Activated CD4-positive, alpha-beta T cell treated with anti-CD3 and anti-CD28 coated beads, Interleukin-2, amount 10 ng/mL, durations not matched to agents 7 days and 5 days (primary cell): ENCODE measurements at regions not wholly inside any gene's neighbourhood (a gene's known extent, or its start where the extent isn't known, plus 50 kb on each side); places are given as distances from the start of the nearest gene placed in this dataset.
"Not testable (repeated sequence)": the region's sequence is repeated elsewhere in the genome, so short reads cannot be mapped to it uniquely, and the experiment has no call there.

Experiments used
- CTCF ChIA-PET: fragments of 350-600 bp; sonication (Branson Sonifier 250); formaldehyde crosslinking; loops from one replicate; lab custom pipeline; 2021; ENCODE audit warnings: antibody characterized with exemption; lab: Charles Lee
- POLR2A ChIA-PET: fragments of 350-600 bp; sonication (Branson Sonifier 250); formaldehyde crosslinking; loops from one replicate; lab custom pipeline; 2021; ENCODE audit warnings: antibody characterized with exemption; lab: Charles Lee
- DNase-seq: peaks from one replicate; pipeline ENCODE4 v3.0.0-alpha.2; 2020
- H3K27ac Mint-ChIP-seq: one replicate; pipeline ENCODE4 v1.8.0; 2021; ENCODE audit warnings: mild to moderate bottlenecking, moderate library complexity, mixed read lengths
- H3K27me3 Mint-ChIP-seq: one replicate; pipeline ENCODE4 v1.8.0; 2021; ENCODE audit warnings: mixed read lengths
- H3K36me3 Mint-ChIP-seq: one replicate; pipeline ENCODE4 v1.8.0; 2021; ENCODE audit warnings: low read depth, mixed read lengths
- H3K4me1 Mint-ChIP-seq: one replicate; pipeline ENCODE4 v1.8.0; 2021; ENCODE audit warnings: mixed read lengths
- H3K4me3 Mint-ChIP-seq: one replicate; pipeline ENCODE4 v1.8.0; 2021; ENCODE audit warnings: mild to moderate bottlenecking, moderate library complexity, mixed read lengths
- H3K9me3 Mint-ChIP-seq: one replicate; pipeline ENCODE4 v1.8.0; 2021; ENCODE audit warnings: mixed read lengths

DNA sequence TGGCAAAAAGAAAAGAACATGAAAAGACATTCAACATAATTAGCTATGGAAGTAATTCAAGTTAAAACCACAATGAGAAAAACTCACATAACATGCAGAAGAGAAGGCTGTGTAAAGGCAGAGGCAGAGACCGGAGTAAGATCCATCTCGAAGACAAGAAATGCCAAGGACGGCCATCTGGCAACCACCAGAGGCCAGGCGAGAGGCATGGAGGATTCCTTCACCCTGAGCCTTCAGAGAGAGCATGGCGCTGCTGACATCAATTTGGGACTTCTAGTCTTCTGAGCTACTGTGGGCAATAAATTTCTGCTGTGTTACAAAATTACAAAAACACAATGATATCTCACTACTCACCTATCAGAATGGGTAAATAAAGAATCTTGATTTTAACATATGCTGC lies 381.0 kb downstream of the TSHZ3 start:
- no peaks in the 10 kb centered on the region for H3K4me1 Mint-ChIP-seq
- H3K27ac Mint-ChIP-seq, result no peak overlapping the region
- no peaks in the 10 kb centered on the region for H3K27me3 Mint-ChIP-seq
- peaks cover 3% of the 10 kb centered on the region for H3K9me3 Mint-ChIP-seq
- ChIA-PET POLR2A (no interaction called here), CTCF (no interaction called here)
- H3K36me3 Mint-ChIP-seq, result no peaks in the 10 kb centered on the region
- no peak overlapping the region for H3K4me3 Mint-ChIP-seq
- DNase-seq, result no peak

DNA sequence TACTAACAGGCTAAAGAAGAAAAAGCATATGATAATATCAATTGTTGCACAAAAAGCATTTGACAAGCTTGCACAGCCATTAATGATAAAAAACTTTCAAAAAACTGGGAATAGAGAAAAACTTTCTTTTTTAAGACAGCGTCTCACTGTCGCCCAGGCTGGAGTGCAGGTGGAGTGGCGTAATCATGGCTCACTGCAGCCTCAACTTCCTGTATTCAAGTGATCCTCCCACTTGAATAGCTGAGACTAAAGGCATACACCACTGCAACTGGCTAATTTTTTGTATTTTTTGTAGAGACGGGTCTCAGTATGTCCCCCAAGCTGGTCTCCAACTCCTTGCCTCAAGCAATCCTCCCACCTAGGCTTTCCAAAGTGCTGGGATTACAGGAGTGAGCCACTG lies 382.8 kb downstream of the TSHZ3 start:
- ChIA-PET POLR2A (no interaction called here), CTCF (interaction anchor here (1.4 kb wide), 1 partner anchor 10 kb away, joined by 3 read pairs; no protein-coding TSS in a partner anchor)
- no peak overlapping the region for H3K27ac Mint-ChIP-seq
- H3K36me3 Mint-ChIP-seq, result no peaks in the 10 kb centered on the region
- H3K9me3 Mint-ChIP-seq, result peaks cover 4% of the 10 kb centered on the region
- H3K27me3 Mint-ChIP-seq, result no peaks in the 10 kb centered on the region
- DNase-seq, result no peak
- H3K4me3 Mint-ChIP-seq, result no peak overlapping the region
- H3K4me1 Mint-ChIP-seq, result no peaks in the 10 kb centered on the region

GRCh38 chr19:30959011-30959410 lies 390.2 kb downstream of the TSHZ3 start:
- POLR2A ChIA-PET, result no interaction called here
- CTCF ChIA-PET, result no interaction called here
- Mint-ChIP-seq H3K4me3 (no peak overlapping the region), H3K27me3 (no peaks in the 10 kb centered on the region), H3K36me3 (no peaks in the 10 kb centered on the region), H3K27ac (no peak overlapping the region), H3K4me1 (no peaks in the 10 kb centered on the region), H3K9me3 (peaks cover 4% of the 10 kb centered on the region)
- DNase-seq, result no peak

GRCh38 chr19:30955112-30956104 lies 393.8 kb downstream of the TSHZ3 start:
- Mint-ChIP-seq H3K4me1 (no peaks in the 10 kb centered on the region), H3K27me3 (peaks cover under 1% of the 10 kb centered on the region), H3K27ac (no peak overlapping the region), H3K9me3 (no peaks in the 10 kb centered on the region), H3K36me3 (no peaks in the 10 kb centered on the region), H3K4me3 (no peak overlapping the region)
- ChIA-PET POLR2A (no interaction called here), CTCF (interaction anchor here (1.3 kb wide), 1 partner anchor 12 kb away, joined by 3 read pairs; no protein-coding TSS in a partner anchor)
- DNase-seq, result no peak

- DNase-seq, H3K36me3 Mint-ChIP-seq, H3K27me3 Mint-ChIP-seq, H3K4me3 Mint-ChIP-seq, H3K27ac Mint-ChIP-seq, H3K4me1 Mint-ChIP-seq, POLR2A ChIA-PET, H3K9me3 Mint-ChIP-seq, CTCF ChIA-PET: not testable (repeated sequence)
These were observed 404.8 kb downstream of the TSHZ3 start for GRCh38 chr19:30944276-30944932.

- H3K4me1 Mint-ChIP-seq, result no peaks in the 10 kb centered on the region
- CTCF ChIA-PET, result interaction anchor here (1.5 kb wide), 1 partner anchor 11 kb away, joined by 3 read pairs; no protein-coding TSS in a partner anchor
- H3K27me3 Mint-ChIP-seq, result no peaks in the 10 kb centered on the region
- POLR2A ChIA-PET, result no interaction called here
- H3K4me3 Mint-ChIP-seq, result no peak overlapping the region
- H3K36me3 Mint-ChIP-seq, result no peaks in the 10 kb centered on the region
- no peak overlapping the region for H3K27ac Mint-ChIP-seq
- DNase-seq, result no peak
- no peaks in the 10 kb centered on the region for H3K9me3 Mint-ChIP-seq
These were observed 406.0 kb downstream of the TSHZ3 start for GRCh38 chr19:30943101-30943843.

- no peaks in the 10 kb centered on the region for H3K36me3 Mint-ChIP-seq
- CTCF ChIA-PET, result interaction anchor here (1.5 kb wide), 1 partner anchor 10 kb away, joined by 3 read pairs; no protein-coding TSS in a partner anchor
- H3K4me3 Mint-ChIP-seq, result no peak overlapping the region
- POLR2A ChIA-PET, result no interaction called here
- no peak for DNase-seq
- no peaks in the 10 kb centered on the region for H3K4me1 Mint-ChIP-seq
- no peaks in the 10 kb centered on the region for H3K27me3 Mint-ChIP-seq
- no peak overlapping the region for H3K27ac Mint-ChIP-seq
- no peaks in the 10 kb centered on the region for H3K9me3 Mint-ChIP-seq
These were observed 406.6 kb downstream of the TSHZ3 start for GRCh38 chr19:30942636-30943035.

- no peaks in the 10 kb centered on the region for H3K36me3 Mint-ChIP-seq
- ChIA-PET POLR2A (no interaction called here), CTCF (no interaction called here)
- no peaks in the 10 kb centered on the region for H3K4me1 Mint-ChIP-seq
- H3K27me3 Mint-ChIP-seq, result no peaks in the 10 kb centered on the region
- H3K27ac Mint-ChIP-seq, result no peak overlapping the region
- H3K9me3 Mint-ChIP-seq, result no peaks in the 10 kb centered on the region
- DNase-seq, result no peak
- H3K4me3 Mint-ChIP-seq, result no peak overlapping the region
These were observed 407.6 kb downstream of the TSHZ3 start for GRCh38 chr19:30941591-30941990.

DNA sequence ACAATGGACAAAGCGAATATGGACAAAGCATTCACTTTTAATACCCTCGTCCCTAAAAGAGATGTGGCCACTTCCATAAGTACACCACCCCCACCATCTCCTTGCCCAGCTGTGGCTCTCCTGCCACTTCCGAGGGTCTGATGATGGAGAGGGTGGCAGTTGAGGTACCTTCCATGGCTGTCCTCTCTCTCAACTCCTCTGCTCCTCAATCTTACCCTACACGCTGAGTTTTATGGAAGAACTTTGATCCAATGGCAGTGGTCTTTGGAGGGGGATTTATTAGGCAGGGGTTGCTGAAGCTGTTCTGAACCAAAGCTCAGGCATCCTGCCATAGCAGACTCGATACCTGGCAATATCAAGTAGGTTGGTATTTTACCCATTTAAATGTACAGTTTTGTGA lies 413.0 kb downstream of the TSHZ3 start:
- ChIA-PET POLR2A (no interaction called here), CTCF (no interaction called here)
- Mint-ChIP-seq H3K9me3 (no peaks in the 10 kb centered on the region), H3K4me1 (no peaks in the 10 kb centered on the region), H3K27ac (no peak overlapping the region), H3K36me3 (no peaks in the 10 kb centered on the region), H3K27me3 (no peaks in the 10 kb centered on the region), H3K4me3 (no peak overlapping the region)
- DNase-seq, result no peak

DNA sequence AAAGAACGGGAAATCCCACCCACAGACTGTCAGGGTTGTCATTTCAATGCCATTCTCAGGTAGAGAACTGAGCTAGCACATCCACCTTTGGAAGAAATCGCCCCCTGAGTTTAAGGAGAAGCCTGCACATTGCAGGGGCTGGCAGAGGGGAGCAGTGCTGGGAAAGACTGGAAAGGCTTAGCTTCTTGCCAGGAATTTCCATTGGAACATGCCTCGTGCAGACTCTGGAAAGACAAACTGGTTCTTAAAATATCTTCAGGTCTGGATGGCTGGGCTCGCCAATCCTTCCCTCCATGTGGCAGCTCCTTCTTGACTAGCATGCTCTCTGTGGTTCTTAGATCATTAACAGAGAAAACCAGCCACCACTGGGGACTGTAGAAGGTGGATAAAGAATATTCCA lies 414.1 kb downstream of the TSHZ3 start:
- DNase-seq, result no peak

GRCh38 chr19:30933454-30933853 lies 415.8 kb downstream of the TSHZ3 start:
- POLR2A ChIA-PET, H3K27me3 Mint-ChIP-seq, H3K9me3 Mint-ChIP-seq, H3K36me3 Mint-ChIP-seq, DNase-seq, H3K4me1 Mint-ChIP-seq, H3K27ac Mint-ChIP-seq, H3K4me3 Mint-ChIP-seq: not testable (repeated sequence)
- CTCF ChIA-PET, result interaction anchor here (1.3 kb wide), 1 partner anchor 10 kb away, joined by 3 read pairs; no protein-coding TSS in a partner anchor

More for the DNA sequence above, 414.1 kb downstream of the TSHZ3 start:
- H3K36me3 Mint-ChIP-seq, result no peaks in the 10 kb centered on the region
- no peak overlapping the region for H3K4me3 Mint-ChIP-seq
- no peaks in the 10 kb centered on the region for H3K27me3 Mint-ChIP-seq
- H3K27ac Mint-ChIP-seq, result no peak overlapping the region
- ChIA-PET POLR2A (no interaction called here), CTCF (no interaction called here)
- H3K4me1 Mint-ChIP-seq, result no peaks in the 10 kb centered on the region
- no peaks in the 10 kb centered on the region for H3K9me3 Mint-ChIP-seq

GRCh38 chr19:30932854-30933253 lies 416.4 kb downstream of the TSHZ3 start:
- H3K27ac Mint-ChIP-seq, result no peak overlapping the region
- H3K4me1 Mint-ChIP-seq, result no peaks in the 10 kb centered on the region
- POLR2A ChIA-PET, result no interaction called here
- DNase-seq, result no peak
- H3K27me3 Mint-ChIP-seq, result no peaks in the 10 kb centered on the region
- H3K9me3 Mint-ChIP-seq, result no peaks in the 10 kb centered on the region
- H3K4me3 Mint-ChIP-seq, result no peak overlapping the region
- CTCF ChIA-PET, result interaction anchor here (1.3 kb wide), 1 partner anchor 10 kb away, joined by 3 read pairs; no protein-coding TSS in a partner anchor
- H3K36me3 Mint-ChIP-seq, result no peaks in the 10 kb centered on the region
